B cell (primary cell): ENCODE measurements at regions not wholly inside any gene's neighbourhood (a gene's known extent, or its start where the extent isn't known, plus 50 kb on each side); places are given as distances from the start of the nearest gene placed in this dataset.

Experiments used
- ATAC-seq: fragments of 200-7000 bp; cut with Tn5 transposase; one replicate; pipeline ENCODE4 v1.10.0; 2021; ENCODE audit warnings: low read depth, mild to moderate bottlenecking, moderate number of reproducible peaks, moderate library complexity
- CTCF ChIA-PET: fragments of 350-600 bp; sonication (Branson Sonifier 250); formaldehyde crosslinking; loops from one replicate; lab custom pipeline; 2021; ENCODE audit warnings: antibody characterized with exemption, inconsistent platforms; lab: Charles Lee
- POLR2A ChIA-PET: fragments of 350-600 bp; sonication (Branson Sonifier 250); formaldehyde crosslinking; loops from one replicate; lab custom pipeline; 2021; ENCODE audit warnings: antibody characterized with exemption; lab: Charles Lee
- DNase-seq: peaks from one replicate; pipeline ENCODE4 v3.0.0; 2013
- H2AFZ ChIP-seq: 2 replicates; pipeline ENCODE4 v1.6.1; 2012; ENCODE audit warnings: mild to moderate bottlenecking, low read depth, low read length; ENCODE audit not compliant: insufficient read depth, poor library complexity, severe bottlenecking
- H3K27ac ChIP-seq, 2 donors: 1 replicate in 1 of 2; 2 replicates in 1 of 2; pipeline ENCODE4 v1.5.1; 2012 to 2013; ENCODE audit warnings: low read length in 2 of 2, mild to moderate bottlenecking in 2 of 2, moderate library complexity in 1 of 2
- H3K27me3 ChIP-seq, 4 experiments: fragments of 200-600 bp in 1 of 4; sonication (generic) in 1 of 4; replicated peaks in 1 of 4; 1 replicate in 2 of 4; 2 replicates in 2 of 4; pipeline versions ENCODE4 v1.6.1 to v1.7.0; 2013 to 2016; ENCODE audit warnings: low read length in 3 of 4, mild to moderate bottlenecking in 2 of 4, mixed read lengths in 1 of 4, moderate library complexity in 1 of 4; ENCODE audit not compliant: insufficient read depth in 4 of 4, control insufficient read depth in 3 of 4; ENCODE audit errors: control extremely low read depth in 1 of 4
- H3K36me3 ChIP-seq, 2 experiments: replicated peaks in 1 of 2; 1 replicate in 1 of 2; 2 replicates in 1 of 2; pipeline versions ENCODE4 v1.6.1 to v1.7.1; 2013; ENCODE audit warnings: low read length in 1 of 2; ENCODE audit not compliant: insufficient read depth in 2 of 2, control insufficient read depth in 1 of 2; ENCODE audit errors: control extremely low read depth in 1 of 2, extremely low read depth in 1 of 2
- H3K4me1 ChIP-seq, 2 donors: fragments of 200-600 bp in 1 of 2; sonication (generic) in 1 of 2; 1 replicate in 1 of 2; 2 replicates in 1 of 2; pipeline versions ENCODE4 v1.5.1 to v1.6.1; 2013 to 2017; ENCODE audit warnings: low read length in 2 of 2; ENCODE audit not compliant: control insufficient read depth in 2 of 2, insufficient read depth in 2 of 2
- H3K4me2 ChIP-seq: replicated peaks from 2 replicates; pipeline ENCODE3; 2012; ENCODE audit warnings: mild to moderate bottlenecking, low read depth, low read length; ENCODE audit not compliant: poor library complexity, severe bottlenecking
- H3K4me3 ChIP-seq, 5 experiments: fragments of 200-600 bp in 1 of 5; sonication (generic) in 1 of 5; 1 replicate in 3 of 5; 2 replicates in 2 of 5; pipeline versions ENCODE4 v1.5.1 to v1.7.0; 2011 to 2016; ENCODE audit warnings: low read length in 4 of 5, mild to moderate bottlenecking in 4 of 5, low read depth in 2 of 5, control low read depth in 1 of 5, moderate library complexity in 1 of 5; ENCODE audit not compliant: insufficient read depth in 1 of 5; ENCODE audit errors: control extremely low read depth in 1 of 5, extremely low read depth in 1 of 5
- H3K79me2 ChIP-seq: fragments of 200-600 bp; sonication (generic); one replicate; pipeline ENCODE4 v1.6.0; 2016; ENCODE audit warnings: low read length; ENCODE audit not compliant: control insufficient read depth, insufficient read depth
- H3K9ac ChIP-seq: fragments of 200-600 bp; sonication (generic); 2 replicates; pipeline ENCODE4 v1.6.1; 2017; ENCODE audit warnings: mild to moderate bottlenecking, low read length, moderate library complexity
- H3K9me3 ChIP-seq, 3 donors: one replicate each; pipeline versions ENCODE4 v1.6.1 to v1.7.1; 2013; ENCODE audit warnings: low read length in 2 of 3; ENCODE audit not compliant: control insufficient read depth in 2 of 3, insufficient read depth in 1 of 3; ENCODE audit errors: control extremely low read depth in 1 of 3
- H4K20me1 ChIP-seq: 2 replicates; pipeline ENCODE4 v1.6.0; 2012; ENCODE audit warnings: mild to moderate bottlenecking, low read length; ENCODE audit not compliant: insufficient read depth, control insufficient read depth, poor library complexity, severe bottlenecking
- H3K27ac Mint-ChIP-seq: one replicate; pipeline ENCODE4 v1.8.0; 2021; ENCODE audit warnings: mixed read lengths
- H3K27me3 Mint-ChIP-seq: one replicate; pipeline ENCODE4 v1.8.0; 2021; ENCODE audit warnings: mixed read lengths
- H3K4me1 Mint-ChIP-seq: one replicate; pipeline ENCODE4 v1.8.0; 2021; ENCODE audit warnings: mixed read lengths
- H3K4me3 Mint-ChIP-seq: one replicate; pipeline ENCODE4 v1.8.0; 2021; ENCODE audit warnings: mixed read lengths
- H3K9me3 Mint-ChIP-seq: one replicate; pipeline ENCODE4 v1.8.0; 2022; ENCODE audit warnings: mixed read lengths; ENCODE audit not compliant: insufficient read depth
- EZH2 ChIP-seq: IDR thresholded peaks from 2 replicates; pipeline ENCODE4 v1.6.1; 2012; ENCODE audit warnings: borderline replicate concordance, low read depth, mild to moderate bottlenecking, moderate library complexity, low read length; ENCODE audit not compliant: insufficient read depth, poor library complexity, severe bottlenecking
- WGBS: methylation state at CpG from one replicate; pipeline ENCODE4 v1.1.5; 2013; ENCODE audit warnings: missing lambda C conversion rate; ENCODE audit not compliant: insufficient coverage; 5-methylcytosine and 5-hydroxymethylcytosine counted together
- intact Hi-C: fragments of 100-400 bp; cut with micrococcal nuclease; formaldehyde crosslinking; loops from one replicate; pipeline ENCODE4 v1.10.0; 2022
- TF ChIP-seq, protein P1 (sequence below): fragments of 200-600 bp; IDR thresholded peaks from one replicate; pipeline ENCODE4 v1.8.0; 2022; ENCODE audit warnings: antibody characterized with exemption, mild to moderate bottlenecking

DNA sequence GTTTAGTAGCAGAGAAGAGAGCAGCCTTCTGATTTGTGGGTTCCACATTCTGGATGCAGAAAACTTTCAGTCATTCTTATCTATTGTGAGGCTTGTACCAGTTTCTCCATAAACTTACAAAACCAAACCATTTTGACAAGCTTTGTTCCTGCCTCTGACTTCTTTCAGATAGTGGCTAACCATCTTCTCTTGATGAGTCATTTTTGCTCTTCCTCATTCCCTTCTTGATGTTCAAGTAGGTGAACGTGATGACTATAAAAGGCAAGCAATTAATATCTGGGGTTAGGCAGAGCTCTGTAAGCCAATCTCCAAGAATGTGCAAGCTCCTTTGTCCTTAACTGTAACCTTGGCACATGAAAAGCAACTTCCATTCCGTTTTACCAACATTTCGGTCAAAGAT lies 2083.1 kb upstream of the PIK3C3 start:
- Histone ChIP-seq H3K27ac (no peak overlapping the region), H3K4me3 (no peak overlapping the region), H3K4me2 (no peak overlapping the region), H3K9ac (no peak overlapping the region), H3K79me2 (no peaks in the 10 kb centered on the region), H3K9me3 (no peaks in the 10 kb centered on the region), H3K4me1 (no peaks in the 10 kb centered on the region), H2AFZ (no peak overlapping the region), H3K36me3 (no peaks in the 10 kb centered on the region), H4K20me1 (no peaks in the 10 kb centered on the region), H3K27me3 (no peaks in the 10 kb centered on the region)
- ChIA-PET POLR2A (no interaction called here), CTCF (no interaction called here)
- TF ChIP-seq EZH2 = no peak
- TF ChIP-seq, protein P1, sequence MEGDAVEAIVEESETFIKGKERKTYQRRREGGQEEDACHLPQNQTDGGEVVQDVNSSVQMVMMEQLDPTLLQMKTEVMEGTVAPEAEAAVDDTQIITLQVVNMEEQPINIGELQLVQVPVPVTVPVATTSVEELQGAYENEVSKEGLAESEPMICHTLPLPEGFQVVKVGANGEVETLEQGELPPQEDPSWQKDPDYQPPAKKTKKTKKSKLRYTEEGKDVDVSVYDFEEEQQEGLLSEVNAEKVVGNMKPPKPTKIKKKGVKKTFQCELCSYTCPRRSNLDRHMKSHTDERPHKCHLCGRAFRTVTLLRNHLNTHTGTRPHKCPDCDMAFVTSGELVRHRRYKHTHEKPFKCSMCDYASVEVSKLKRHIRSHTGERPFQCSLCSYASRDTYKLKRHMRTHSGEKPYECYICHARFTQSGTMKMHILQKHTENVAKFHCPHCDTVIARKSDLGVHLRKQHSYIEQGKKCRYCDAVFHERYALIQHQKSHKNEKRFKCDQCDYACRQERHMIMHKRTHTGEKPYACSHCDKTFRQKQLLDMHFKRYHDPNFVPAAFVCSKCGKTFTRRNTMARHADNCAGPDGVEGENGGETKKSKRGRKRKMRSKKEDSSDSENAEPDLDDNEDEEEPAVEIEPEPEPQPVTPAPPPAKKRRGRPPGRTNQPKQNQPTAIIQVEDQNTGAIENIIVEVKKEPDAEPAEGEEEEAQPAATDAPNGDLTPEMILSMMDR = no peak
- no peaks in the 10 kb centered on the region for H3K4me1 Mint-ChIP-seq
- peaks cover 2% of the 10 kb centered on the region for H3K9me3 Mint-ChIP-seq
- intact Hi-C loops = no loop called here
- H3K27ac Mint-ChIP-seq = no peak overlapping the region
- ATAC-seq = no peak
- no peaks in the 10 kb centered on the region for H3K27me3 Mint-ChIP-seq
- H3K4me3 Mint-ChIP-seq = no peak overlapping the region
- DNase-seq = no peak
- WGBS = no CpG with 5 or more reads among the region's 3 CpGs

DNA sequence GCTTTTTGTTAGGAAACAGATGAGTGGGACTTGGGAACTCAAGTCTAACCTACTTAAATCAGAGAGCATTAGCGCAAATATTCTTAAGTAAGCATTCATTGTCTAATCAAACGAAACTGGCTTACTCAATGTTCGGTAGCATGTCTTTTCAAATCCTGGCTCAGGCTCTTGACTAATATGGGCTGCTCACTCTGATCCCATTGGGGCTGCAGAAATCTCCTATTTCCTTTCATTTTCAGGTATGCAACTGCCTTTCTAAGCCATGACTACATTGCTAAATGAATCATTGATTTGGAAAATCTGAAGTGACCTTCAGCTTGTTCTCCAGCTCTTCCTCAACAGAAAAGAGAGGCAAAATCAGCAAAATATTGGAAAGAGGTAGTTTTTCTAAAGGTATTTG lies 2084.4 kb upstream of the PIK3C3 start:
- ChIA-PET CTCF (no interaction called here), POLR2A (no interaction called here)
- H3K79me2 ChIP-seq = no peaks in the 10 kb centered on the region
- H3K27me3 Mint-ChIP-seq = no peaks in the 10 kb centered on the region
- no peak overlapping the region for H3K4me3 Mint-ChIP-seq
- H2AFZ ChIP-seq = no peak overlapping the region
- 82% methylated on average over 2 of the region's 3 CpGs for WGBS
- H3K4me1 ChIP-seq = no peaks in the 10 kb centered on the region
- no peak for DNase-seq
- intact Hi-C loops = no loop called here
- no peak overlapping the region for H3K4me2 ChIP-seq
- H3K27me3 ChIP-seq = no peaks in the 10 kb centered on the region
- no peak overlapping the region for H3K9ac ChIP-seq
- no peaks in the 10 kb centered on the region for H3K4me1 Mint-ChIP-seq
- H3K9me3 ChIP-seq = no peaks in the 10 kb centered on the region
- H4K20me1 ChIP-seq = no peaks in the 10 kb centered on the region
- no peak for TF ChIP-seq EZH2
- TF ChIP-seq, protein P1 = no peak
- H3K4me3 ChIP-seq = no peak overlapping the region
- no peak overlapping the region for H3K27ac ChIP-seq
- H3K27ac Mint-ChIP-seq = no peak overlapping the region
- ATAC-seq = no peak
- peaks cover 2% of the 10 kb centered on the region for H3K9me3 Mint-ChIP-seq
- no peaks in the 10 kb centered on the region for H3K36me3 ChIP-seq
